CD4-positive, alpha-beta T cell treated with Interleukin-6 for 4 hours (primary cell): ENCODE measurements at regions not wholly inside any gene's neighbourhood (a gene's known extent, or its start where the extent isn't known, plus 50 kb on each side); places are given as distances from the start of the nearest gene placed in this dataset.

Source experiments
- DNase-seq: peaks from one replicate; pipeline ENCODE4 v3.0.0-alpha.2; 2020; ENCODE audit warnings: mixed read lengths

DNA sequence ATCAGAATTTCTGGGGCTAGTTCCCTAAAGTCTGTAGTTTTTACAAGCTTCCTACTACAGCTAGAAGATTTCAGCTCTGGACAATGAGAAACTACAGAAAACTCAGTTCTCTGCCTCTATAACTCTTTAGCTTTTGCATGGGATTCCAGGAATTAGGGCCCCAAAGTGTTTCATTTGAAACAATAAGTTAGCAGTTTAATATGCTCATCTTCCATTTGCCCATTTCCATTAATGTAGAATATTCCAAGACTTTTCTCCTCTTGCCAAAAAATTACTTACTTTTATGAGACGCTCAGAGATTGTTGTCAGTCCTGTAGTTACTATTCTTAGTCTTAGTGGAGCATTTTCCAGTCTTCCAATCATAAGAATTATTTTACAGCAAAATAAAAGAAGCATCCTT lies 719.9 kb downstream of the ADGRL2 start:
- DNase-seq, result no peak

GRCh38 chr1:82517586-82517985 lies 716.9 kb downstream of the ADGRL2 start:
- DNase-seq, result no peak

- no peak for DNase-seq
Measured at GRCh38 chr1:82515650-82516049, 714.9 kb downstream of the ADGRL2 start.

DNA sequence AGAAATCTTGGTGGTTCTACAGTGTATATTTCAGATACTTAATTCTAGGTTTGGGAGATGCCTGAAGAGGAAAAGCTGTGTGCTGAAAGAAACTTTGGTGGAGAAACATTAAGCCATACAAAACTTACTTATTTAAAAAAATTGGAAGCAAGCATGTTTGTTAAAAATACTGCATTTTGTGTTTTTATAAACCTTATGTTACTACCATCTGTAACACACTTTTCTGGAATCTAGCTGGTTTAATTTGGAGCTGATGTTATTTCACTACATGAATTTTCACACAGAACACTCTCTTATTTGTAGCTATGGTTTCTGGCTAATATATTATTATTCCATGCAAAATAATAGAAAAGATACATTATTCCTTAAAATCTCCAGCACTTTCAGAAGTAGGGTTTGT lies 710.7 kb downstream of the ADGRL2 start:
- DNase-seq, result no peak

DNA sequence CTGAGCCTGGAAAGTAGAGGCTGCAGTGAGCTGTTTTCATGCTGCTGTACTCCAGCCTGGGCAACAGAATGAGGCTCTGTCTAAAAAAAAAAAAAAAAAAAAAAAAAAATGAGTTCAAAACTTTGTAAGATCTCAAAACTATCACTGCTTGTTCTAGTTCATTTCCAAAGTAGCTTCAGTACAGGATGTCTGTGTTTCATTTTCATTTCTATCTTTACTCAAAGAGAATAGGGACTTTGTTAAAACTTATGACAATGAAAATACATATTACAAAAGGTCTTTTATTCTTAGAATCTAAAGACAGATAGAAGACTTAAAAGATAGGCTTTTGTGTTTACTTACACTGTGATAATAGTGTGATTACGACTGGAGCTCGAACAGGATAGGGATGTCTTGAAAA lies 709.7 kb downstream of the ADGRL2 start:
- DNase-seq, result no peak

DNA sequence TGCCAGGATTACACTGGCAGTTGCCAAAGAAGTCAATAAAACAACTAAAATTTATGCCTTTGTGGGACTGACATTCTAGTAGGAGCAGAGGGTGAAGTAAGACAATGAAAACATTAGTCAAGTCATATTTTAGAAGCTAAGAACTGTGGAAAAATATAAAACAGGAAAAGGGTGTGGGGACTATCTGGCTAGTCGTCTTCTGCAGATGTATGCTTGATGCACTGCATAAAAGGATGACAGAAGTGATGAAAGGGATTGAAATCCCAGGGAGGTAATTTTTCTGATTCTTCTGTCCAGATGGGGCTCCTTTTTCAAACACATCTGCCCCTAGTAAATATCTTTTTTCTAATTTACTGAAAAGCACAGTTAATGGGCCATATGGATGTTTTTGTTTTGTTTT lies 706.3 kb downstream of the ADGRL2 start:
- no peak for DNase-seq

GRCh38 chr1:82503822-82504221 lies 703.1 kb downstream of the ADGRL2 start:
- DNase-seq, result no peak

GRCh38 chr1:82499022-82499421 lies 698.3 kb downstream of the ADGRL2 start:
- DNase-seq, result no peak

- no peak for DNase-seq
Measured at GRCh38 chr1:82494117-82494516, 693.4 kb downstream of the ADGRL2 start.

DNA sequence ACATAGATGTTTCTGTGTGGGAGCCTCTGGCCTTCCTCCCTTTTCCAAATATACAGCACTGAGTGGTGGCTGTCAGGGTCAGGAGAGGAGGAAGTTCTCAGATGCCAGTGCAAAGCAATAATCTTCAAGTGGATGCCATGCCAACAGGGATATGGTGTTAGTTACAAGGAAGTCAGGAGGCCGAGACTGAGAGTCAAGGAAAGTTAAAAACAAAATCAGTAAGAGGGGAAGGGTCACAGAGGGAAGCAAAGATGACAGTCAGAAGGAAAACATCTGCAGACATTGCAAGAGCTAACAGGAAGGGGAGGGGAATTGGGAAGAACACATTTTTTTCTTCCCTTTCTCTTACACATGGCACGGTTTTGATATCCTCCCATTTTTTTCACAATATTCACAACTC lies 691.4 kb downstream of the ADGRL2 start:
- no peak for DNase-seq

DNA sequence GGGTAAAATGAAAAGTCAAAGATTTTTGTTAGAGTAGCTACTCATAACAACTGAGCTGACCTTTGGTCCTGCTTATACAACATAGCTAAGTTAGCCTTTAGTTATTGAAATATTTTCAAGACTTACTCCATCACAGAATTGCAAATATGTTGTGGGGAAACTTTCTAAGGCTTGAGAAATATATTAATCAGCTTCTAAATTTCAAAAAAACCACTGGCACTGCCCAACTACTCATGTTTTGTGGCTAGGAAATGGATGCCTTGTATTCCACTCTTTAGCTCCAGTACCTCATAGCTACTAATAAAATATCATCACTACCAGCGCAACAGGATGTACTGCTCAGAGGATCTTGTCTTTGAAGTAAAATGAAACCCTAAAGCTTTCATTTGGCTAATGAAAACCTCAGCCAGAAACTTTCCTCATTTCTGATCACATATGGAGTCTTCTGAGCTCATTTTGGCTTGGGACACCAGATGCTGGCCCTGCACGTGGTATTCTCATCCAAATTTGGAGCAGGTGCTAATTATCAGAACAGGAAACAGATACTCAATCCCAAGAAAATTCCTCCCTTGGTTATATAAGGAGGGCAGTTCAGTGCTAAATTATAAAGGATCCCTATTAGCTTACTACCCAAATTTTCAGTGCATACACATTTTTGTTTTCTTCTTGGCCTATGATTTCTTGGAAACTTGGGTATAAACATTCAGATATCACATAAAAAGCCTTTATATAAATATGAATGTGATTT lies 690.7 kb downstream of the ADGRL2 start:
- no peak for DNase-seq

- no peak for DNase-seq
Measured at GRCh38 chr1:82487778-82488177, 687.0 kb downstream of the ADGRL2 start.

DNA sequence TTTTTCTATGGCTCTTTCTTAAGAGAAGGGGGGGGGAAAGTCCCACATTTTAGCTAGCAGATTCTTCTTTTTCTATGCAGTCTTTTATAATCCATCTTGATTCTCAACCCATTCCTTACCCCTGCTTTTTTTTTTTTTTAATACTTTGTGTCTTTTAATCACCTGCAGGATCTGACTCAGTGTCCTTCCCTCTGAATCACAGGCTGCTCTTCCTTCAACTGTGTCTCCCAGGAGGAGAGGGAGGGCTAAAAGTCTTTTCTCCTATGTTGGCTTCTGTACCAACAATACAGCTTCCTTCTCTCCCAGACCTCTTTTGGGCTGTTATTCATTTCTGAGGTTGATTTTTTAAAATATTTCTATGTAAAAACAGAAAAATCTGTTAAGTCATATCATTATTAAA lies 686.2 kb downstream of the ADGRL2 start:
- no peak for DNase-seq

DNA sequence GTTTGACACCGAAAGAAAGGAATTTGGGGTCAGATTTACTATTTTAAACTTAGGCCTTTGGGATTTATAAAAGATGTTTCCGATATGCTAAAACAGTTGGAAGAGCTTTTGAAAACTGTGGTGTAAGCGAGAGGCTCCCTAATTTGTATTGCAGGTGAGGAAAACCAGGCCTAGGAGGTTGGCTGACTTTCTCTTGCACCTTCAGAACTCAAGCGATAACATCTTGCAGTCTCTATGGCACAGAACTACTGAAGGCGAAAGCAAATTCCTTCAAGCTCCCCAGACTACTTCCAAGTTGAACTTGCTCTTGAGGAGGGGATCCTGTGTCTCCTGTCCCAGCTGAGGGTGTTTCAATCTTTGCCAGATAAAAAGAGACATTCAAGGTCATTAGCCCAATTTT lies 685.7 kb downstream of the ADGRL2 start:
- DNase-seq, result no peak

GRCh38 chr1:82485591-82486369 lies 685.0 kb downstream of the ADGRL2 start:
- no peak for DNase-seq

GRCh38 chr1:82483146-82483545 lies 682.4 kb downstream of the ADGRL2 start:
- DNase-seq, result no peak

GRCh38 chr1:82478916-82479315 lies 678.2 kb downstream of the ADGRL2 start:
- no peak for DNase-seq

GRCh38 chr1:82472489-82473131 lies 671.9 kb downstream of the ADGRL2 start:
- DNase-seq, result no peak

GRCh38 chr1:82466891-82467290 lies 666.2 kb downstream of the ADGRL2 start:
- no peak for DNase-seq

GRCh38 chr1:82466416-82466815 lies 665.7 kb downstream of the ADGRL2 start:
- DNase-seq, result no peak

- DNase-seq, result no peak
Measured at GRCh38 chr1:82465024-82465423, 664.3 kb downstream of the ADGRL2 start.

- DNase-seq, result no peak
Measured at GRCh38 chr1:82464362-82465001, 663.7 kb downstream of the ADGRL2 start.

- no peak for DNase-seq
Measured at GRCh38 chr1:82463951-82464350, 663.2 kb downstream of the ADGRL2 start.
